Hepatocyte (in vitro differentiated cells): ENCODE measurements at regions not wholly inside any gene's neighbourhood (a gene's known extent, or its start where the extent isn't known, plus 50 kb on each side); places are given as distances from the start of the nearest gene placed in this dataset.

Experiments used
- EZH2 ChIP-seq: fragments of 200-600 bp; sonication (generic); IDR thresholded peaks from 2 replicates; pipeline ENCODE4 v1.6.1; 2016; ENCODE audit warnings: antibody characterized with exemption, mild to moderate bottlenecking, borderline replicate concordance
- TF ChIP-seq, protein P1 (sequence below): fragments of 200-600 bp; sonication (generic); IDR thresholded peaks from 2 replicates; pipeline ENCODE4 v1.5.1; 2016; ENCODE audit warnings: antibody characterized with exemption, mild to moderate bottlenecking; ENCODE audit not compliant: poor library complexity

DNA sequence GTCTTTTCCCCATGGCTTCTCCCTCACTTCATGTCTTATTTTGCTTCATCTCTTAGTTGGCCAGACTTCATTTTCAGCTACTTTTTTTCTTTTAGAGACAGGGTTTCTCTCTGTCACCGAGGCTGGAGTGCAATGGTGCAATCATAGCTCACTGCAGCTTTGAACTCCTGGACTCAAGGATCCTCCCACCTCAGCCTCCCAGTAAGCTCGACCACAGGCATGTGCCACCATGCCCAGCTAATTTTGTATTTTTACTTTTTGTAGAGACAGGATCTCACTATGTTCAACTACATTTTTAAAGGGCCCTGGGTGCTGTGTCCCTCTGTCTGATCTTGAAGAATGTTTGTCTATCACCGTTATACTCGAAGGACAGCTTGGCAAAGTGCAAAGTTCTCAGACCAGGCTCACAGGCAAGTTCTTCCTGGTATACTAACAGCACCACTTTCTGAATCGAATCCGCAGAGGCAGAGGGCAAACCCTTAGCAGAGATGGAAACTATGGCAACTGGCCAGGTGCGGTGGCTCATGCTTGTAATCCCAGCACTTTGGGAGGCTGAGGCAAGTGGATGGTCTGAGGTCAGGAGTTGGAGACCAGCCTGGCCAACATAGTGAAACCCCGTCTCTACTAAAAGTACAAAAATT is 60.9 kb downstream of the SOWAHC start:
- TF ChIP-seq, protein P1, sequence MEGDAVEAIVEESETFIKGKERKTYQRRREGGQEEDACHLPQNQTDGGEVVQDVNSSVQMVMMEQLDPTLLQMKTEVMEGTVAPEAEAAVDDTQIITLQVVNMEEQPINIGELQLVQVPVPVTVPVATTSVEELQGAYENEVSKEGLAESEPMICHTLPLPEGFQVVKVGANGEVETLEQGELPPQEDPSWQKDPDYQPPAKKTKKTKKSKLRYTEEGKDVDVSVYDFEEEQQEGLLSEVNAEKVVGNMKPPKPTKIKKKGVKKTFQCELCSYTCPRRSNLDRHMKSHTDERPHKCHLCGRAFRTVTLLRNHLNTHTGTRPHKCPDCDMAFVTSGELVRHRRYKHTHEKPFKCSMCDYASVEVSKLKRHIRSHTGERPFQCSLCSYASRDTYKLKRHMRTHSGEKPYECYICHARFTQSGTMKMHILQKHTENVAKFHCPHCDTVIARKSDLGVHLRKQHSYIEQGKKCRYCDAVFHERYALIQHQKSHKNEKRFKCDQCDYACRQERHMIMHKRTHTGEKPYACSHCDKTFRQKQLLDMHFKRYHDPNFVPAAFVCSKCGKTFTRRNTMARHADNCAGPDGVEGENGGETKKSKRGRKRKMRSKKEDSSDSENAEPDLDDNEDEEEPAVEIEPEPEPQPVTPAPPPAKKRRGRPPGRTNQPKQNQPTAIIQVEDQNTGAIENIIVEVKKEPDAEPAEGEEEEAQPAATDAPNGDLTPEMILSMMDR = no peak
- no peak for TF ChIP-seq EZH2
